ENCODE measurements at regions not wholly inside any gene's neighbourhood (a gene's known extent, or its start where the extent isn't known, plus 50 kb on each side); places are given as distances from the start of the nearest gene placed in this dataset.

DNA sequence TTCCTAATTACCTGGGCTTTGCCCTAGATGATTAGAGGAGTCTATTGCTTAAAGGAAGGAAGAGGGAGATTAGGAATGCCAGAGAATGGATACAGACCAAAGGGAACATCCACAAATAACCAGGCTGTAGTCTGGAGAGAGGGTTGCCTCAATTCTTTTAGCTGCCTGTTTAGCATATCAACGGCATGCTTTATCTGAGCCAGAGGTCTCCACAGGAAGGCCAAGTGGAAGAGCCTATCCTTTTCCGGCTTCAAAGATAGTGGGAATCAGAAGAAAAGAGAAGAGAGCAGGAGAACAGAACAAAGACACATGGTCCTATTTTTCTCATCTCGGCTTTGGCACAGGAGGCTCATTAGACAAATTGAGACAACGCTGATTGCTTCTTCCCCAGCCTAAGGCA lies 142.4 kb downstream of the NMUR2 start:
- TF ChIP-seq ISL1 (CRISPR knock-in tag; IDR thresholded peaks at IDR 0.05) = no peak
- TF ChIP-seq ARNTL (CRISPR knock-in tag; IDR thresholded peaks at IDR 0.05; ENCODE audit: borderline replicate concordance, low read depth) = no peak
- TF ChIP-seq, protein P1, sequence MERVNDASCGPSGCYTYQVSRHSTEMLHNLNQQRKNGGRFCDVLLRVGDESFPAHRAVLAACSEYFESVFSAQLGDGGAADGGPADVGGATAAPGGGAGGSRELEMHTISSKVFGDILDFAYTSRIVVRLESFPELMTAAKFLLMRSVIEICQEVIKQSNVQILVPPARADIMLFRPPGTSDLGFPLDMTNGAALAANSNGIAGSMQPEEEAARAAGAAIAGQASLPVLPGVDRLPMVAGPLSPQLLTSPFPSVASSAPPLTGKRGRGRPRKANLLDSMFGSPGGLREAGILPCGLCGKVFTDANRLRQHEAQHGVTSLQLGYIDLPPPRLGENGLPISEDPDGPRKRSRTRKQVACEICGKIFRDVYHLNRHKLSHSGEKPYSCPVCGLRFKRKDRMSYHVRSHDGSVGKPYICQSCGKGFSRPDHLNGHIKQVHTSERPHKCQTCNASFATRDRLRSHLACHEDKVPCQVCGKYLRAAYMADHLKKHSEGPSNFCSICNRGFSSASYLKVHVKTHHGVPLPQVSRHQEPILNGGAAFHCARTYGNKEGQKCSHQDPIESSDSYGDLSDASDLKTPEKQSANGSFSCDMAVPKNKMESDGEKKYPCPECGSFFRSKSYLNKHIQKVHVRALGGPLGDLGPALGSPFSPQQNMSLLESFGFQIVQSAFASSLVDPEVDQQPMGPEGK (CRISPR knock-in tag; IDR thresholded peaks at IDR 0.05; ENCODE audit: borderline replicate concordance) = no peak
- TF ChIP-seq OSR1 (CRISPR knock-in tag; IDR thresholded peaks at IDR 0.05) = no peak
- TF ChIP-seq CREB5 (CRISPR knock-in tag; IDR thresholded peaks at IDR 0.05; ENCODE audit: low read depth) = no peak
- no peak for TF ChIP-seq RARB (CRISPR knock-in tag; IDR thresholded peaks at IDR 0.05)
- TF ChIP-seq GLIS3 (CRISPR knock-in tag; IDR thresholded peaks at IDR 0.05) = no peak
- no peak for TF ChIP-seq ESRRG (CRISPR knock-in tag; IDR thresholded peaks at IDR 0.05)
- TF ChIP-seq ZFP30 (CRISPR knock-in tag; IDR thresholded peaks at IDR 0.05) = no peak
